GM23338 (cell line): ENCODE measurements at regions not wholly inside any gene's neighbourhood (a gene's known extent, or its start where the extent isn't known, plus 50 kb on each side); places are given as distances from the start of the nearest gene placed in this dataset.

Experiments used
- ATAC-seq: fragments of 200-7000 bp; cut with Tn5 transposase; 3 replicates; pipeline ENCODE4 v1.9.1; 2020
- DNase-seq: peaks from one replicate; pipeline ENCODE4 v3.0.0-alpha.2; 2015; ENCODE audit warnings: low spot score
- H2AFZ ChIP-seq: fragments of 200-600 bp; sonication (generic); 2 replicates; pipeline ENCODE4 v1.8.0; 2016; ENCODE audit warnings: antibody characterized with exemption, mild to moderate bottlenecking, moderate library complexity
- H3F3A ChIP-seq: fragments of 200-600 bp; sonication (generic); replicated peaks from 2 replicates; pipeline ENCODE4 v1.8.0; 2017; ENCODE audit warnings: antibody characterized with exemption, mixed run types, low read depth
- H3K27ac ChIP-seq: fragments of 200-600 bp; sonication (generic); 2 replicates; pipeline ENCODE4 v1.6.1; 2016; ENCODE audit warnings: low read depth
- H3K27me3 ChIP-seq: fragments of 200-600 bp; sonication (generic); 2 replicates; pipeline ENCODE4 v1.8.0; 2016; ENCODE audit warnings: mild to moderate bottlenecking, mixed run types, moderate library complexity; ENCODE audit not compliant: insufficient read depth
- H3K36me3 ChIP-seq: fragments of 200-600 bp; sonication (generic); 2 replicates; pipeline ENCODE4 v1.8.0; 2016; ENCODE audit warnings: mild to moderate bottlenecking; ENCODE audit not compliant: insufficient read depth
- H3K4me1 ChIP-seq: fragments of 200-600 bp; sonication (generic); 2 replicates; pipeline ENCODE4 v1.8.0; 2016; ENCODE audit warnings: mild to moderate bottlenecking, moderate library complexity; ENCODE audit not compliant: insufficient read depth
- H3K4me2 ChIP-seq: fragments of 200-600 bp; sonication (generic); 2 replicates; pipeline ENCODE4 v1.7.1; 2017; ENCODE audit warnings: mixed run types
- H3K4me3 ChIP-seq: fragments of 200-600 bp; sonication (generic); 2 replicates; pipeline ENCODE4 v1.6.1; 2016; ENCODE audit warnings: mixed run types
- H3K79me2 ChIP-seq: fragments of 200-600 bp; sonication (generic); replicated peaks from 2 replicates; pipeline ENCODE4 v1.8.0; 2017; ENCODE audit warnings: mild to moderate bottlenecking; ENCODE audit not compliant: insufficient read depth
- H3K9me2 ChIP-seq: fragments of 200-600 bp; sonication (generic); 2 replicates; pipeline ENCODE4 v1.8.0; 2017; ENCODE audit not compliant: insufficient read depth
- H4K20me1 ChIP-seq: fragments of 200-600 bp; sonication (generic); replicated peaks from 2 replicates; pipeline ENCODE4 v1.8.0; 2017; ENCODE audit warnings: mild to moderate bottlenecking; ENCODE audit not compliant: insufficient read depth
- H3K27ac Mint-ChIP-seq: 2 replicates; pipeline ENCODE4 v1.8.0; 2020; ENCODE audit warnings: inconsistent platforms, mild to moderate bottlenecking, moderate library complexity, mixed read lengths
- H3K27me3 Mint-ChIP-seq: 3 replicates; pipeline ENCODE4 v1.8.0; 2022; ENCODE audit warnings: low read depth, mild to moderate bottlenecking, moderate library complexity, mixed read lengths, inconsistent platforms; ENCODE audit not compliant: insufficient read depth, poor library complexity
- H3K36me3 Mint-ChIP-seq: 3 replicates; pipeline ENCODE4 v1.8.0; 2021; ENCODE audit warnings: low read depth, mild to moderate bottlenecking, inconsistent platforms, moderate library complexity, mixed read lengths
- H3K4me1 Mint-ChIP-seq: 3 replicates; pipeline ENCODE4 v1.8.0; 2020; ENCODE audit warnings: mild to moderate bottlenecking, inconsistent platforms, mixed read lengths
- H3K4me3 Mint-ChIP-seq: 3 replicates; pipeline ENCODE4 v1.8.0; 2021; ENCODE audit warnings: moderate library complexity, mild to moderate bottlenecking, inconsistent platforms, mixed read lengths
- H3K9me3 Mint-ChIP-seq: 3 replicates; pipeline ENCODE4 v1.8.0; 2020; ENCODE audit warnings: moderate library complexity, mild to moderate bottlenecking, inconsistent platforms, mixed read lengths
- CTCF ChIP-seq, 2 experiments: fragments of 200-600 bp in 1 of 2; sonication (generic) in 1 of 2; conservative IDR thresholded peaks; 2 replicates each; pipeline versions ENCODE4 v1.5.1 to v1.6.1; 2016 to 2017; ENCODE audit warnings: antibody characterized with exemption in 2 of 2, low read depth in 2 of 2, mild to moderate bottlenecking in 2 of 2, moderate library complexity in 1 of 2
- EZH2 ChIP-seq: fragments of 200-600 bp; sonication (generic); IDR thresholded peaks from one replicate; pipeline ENCODE4 v1.8.0; 2017; ENCODE audit warnings: antibody characterized with exemption, mild to moderate bottlenecking, low read depth; ENCODE audit not compliant: unreplicated experiment
- EZH2phosphoT487 ChIP-seq: fragments of 200-600 bp; sonication (generic); IDR thresholded peaks from one replicate; pipeline ENCODE4 v1.8.1; 2018; ENCODE audit warnings: antibody characterized with exemption; ENCODE audit not compliant: unreplicated experiment
- ZNF462 ChIP-seq: fragments of 250-450 bp; sonication (Bioruptor Pico); IDR thresholded peaks from 2 replicates; pipeline ENCODE4 v1.5.0; 2020; ENCODE audit warnings: mild to moderate bottlenecking, moderate library complexity

GRCh38 chr5:26009742-26010141 is 1028.6 kb downstream of the CDH9 start:
- Mint-ChIP-seq H3K27ac (no peak overlapping the region), H3K27me3 (no peaks in the 10 kb centered on the region), H3K4me3 (no peak overlapping the region), H3K9me3 (no peaks in the 10 kb centered on the region), H3K36me3 (no peaks in the 10 kb centered on the region), H3K4me1 (no peaks in the 10 kb centered on the region)
- Histone ChIP-seq H3K4me2 (no peak overlapping the region), H3K79me2 (no peaks in the 10 kb centered on the region), H3F3A (no peaks in the 10 kb centered on the region), H4K20me1 (no peaks in the 10 kb centered on the region), H3K27ac (no peak overlapping the region), H3K4me1 (no peaks in the 10 kb centered on the region), H3K4me3 (no peak overlapping the region), H3K9me2 (no peaks in the 10 kb centered on the region), H3K27me3 (no peaks in the 10 kb centered on the region), H2AFZ (no peak overlapping the region), H3K36me3 (no peaks in the 10 kb centered on the region)
- TF ChIP-seq CTCF (conservative IDR thresholded peaks at IDR 0.05; ENCODE audit: low read depth in 2 of 2) (peak; percentile 71 to 92), ZNF462 (CRISPR knock-in tag) (no peak)
- DNase-seq, result peak; percentile 73
- peak; percentile 80 for ATAC-seq

DNA sequence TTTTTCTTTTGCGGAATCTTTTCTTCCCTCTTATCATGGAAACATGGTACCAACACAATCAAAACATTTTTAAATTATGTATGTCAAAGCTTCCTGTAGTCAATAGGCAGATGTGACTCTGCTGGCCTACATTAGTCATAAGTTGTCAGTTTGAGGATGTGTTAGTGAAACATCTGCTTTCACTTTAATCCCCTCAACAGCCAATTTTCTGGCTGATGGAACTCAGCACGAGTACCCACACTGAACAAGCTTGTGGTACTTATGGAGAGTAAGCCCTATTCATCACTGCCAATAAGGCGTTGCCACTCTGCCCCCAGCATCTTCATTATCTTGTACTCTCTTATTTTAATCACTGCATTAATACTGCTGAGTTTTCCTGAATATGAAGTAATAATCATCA is 1034.4 kb downstream of the CDH9 start:
- ATAC-seq (no peak), DNase-seq (no peak)
- H3K4me1 Mint-ChIP-seq, result no peaks in the 10 kb centered on the region
- Histone ChIP-seq H3K4me1 (no peaks in the 10 kb centered on the region), H3K36me3 (no peaks in the 10 kb centered on the region), H3F3A (no peaks in the 10 kb centered on the region), H3K4me3 (no peak overlapping the region), H3K79me2 (no peaks in the 10 kb centered on the region), H4K20me1 (no peaks in the 10 kb centered on the region), H3K27ac (no peak overlapping the region), H3K9me2 (no peaks in the 10 kb centered on the region), H3K27me3 (no peaks in the 10 kb centered on the region), H3K4me2 (no peak overlapping the region), H2AFZ (peak overlapping the region; percentile 6; the same call in 1 of the 2 replicates)
- no peaks in the 10 kb centered on the region for H3K36me3 Mint-ChIP-seq
- H3K27ac Mint-ChIP-seq, result no peak overlapping the region
- no peak overlapping the region for H3K4me3 Mint-ChIP-seq
- TF ChIP-seq EZH2phosphoT487 (no peak), EZH2 (no peak)
- no peaks in the 10 kb centered on the region for H3K27me3 Mint-ChIP-seq
- H3K9me3 Mint-ChIP-seq, result no peaks in the 10 kb centered on the region
